Esophagus squamous epithelium (tissue), 4 donors: ENCODE measurements at regions not wholly inside any gene's neighbourhood (a gene's known extent, or its start where the extent isn't known, plus 50 kb on each side); places are given as distances from the start of the nearest gene placed in this dataset.

Experiments
- CTCF ChIP-seq, 6 experiments: fragments of 450-650 bp in 4 of 6; fragments of 200-600 bp in 2 of 6; sonication (generic) in 2 of 6; IDR thresholded peaks; one replicate each; pipeline ENCODE4 v1.5.1; 2016 to 2019; ENCODE audit warnings: antibody characterized with exemption in 6 of 6, mild to moderate bottlenecking in 4 of 6, moderate library complexity in 4 of 6
- POLR2A ChIP-seq, 4 donors: fragments of 450-650 bp; IDR thresholded peaks; one replicate each; pipeline ENCODE4 v1.6.1; 2017; ENCODE audit warnings: antibody characterized with exemption in 4 of 4, mild to moderate bottlenecking in 4 of 4, moderate library complexity in 3 of 4

- TF ChIP-seq CTCF (IDR thresholded peaks at IDR 0.05) = no peak
- no peak for TF ChIP-seq POLR2A (IDR thresholded peaks at IDR 0.05)
Observed at GRCh38 chr5:138697720-138698360, 55.4 kb upstream of the CTNNA1 start.
